GM21576 (cell line): ENCODE measurements at regions not wholly inside any gene's neighbourhood (a gene's known extent, or its start where the extent isn't known, plus 50 kb on each side); places are given as distances from the start of the nearest gene placed in this dataset.

Experiments used
- ATAC-seq: cut with Tn5 transposase; IDR thresholded peaks from one replicate; pipeline ENCODE4 v1.9.1; 2021; ENCODE audit warnings: mild to moderate bottlenecking, moderate library complexity; ENCODE audit not compliant: unreplicated experiment

- no peak for ATAC-seq
Measured at GRCh38 chr2:193566276-193566675, 1371.5 kb upstream of the TMEFF2 start.

- no peak for ATAC-seq
Measured at GRCh38 chr2:193562031-193562430, 1367.3 kb upstream of the TMEFF2 start.

DNA sequence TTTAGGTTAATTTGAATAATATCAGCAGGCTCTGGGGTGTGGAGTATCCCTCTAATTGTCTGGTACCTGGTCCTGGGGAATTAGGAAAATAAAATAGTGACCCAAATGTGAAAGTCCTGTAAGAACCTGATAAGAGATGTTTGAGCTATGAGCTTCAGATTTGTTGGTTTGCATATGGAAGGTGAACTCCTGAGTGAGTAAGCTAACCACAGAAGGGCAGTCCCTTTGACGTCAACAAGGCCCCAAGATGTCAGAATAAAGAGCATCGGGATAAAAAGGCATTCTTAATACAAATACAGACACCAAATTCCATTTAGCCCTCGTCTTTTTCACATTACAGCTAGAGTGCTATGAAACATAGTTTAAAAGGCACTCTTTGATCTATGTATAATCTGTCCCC lies 1366.3 kb upstream of the TMEFF2 start:
- no peak for ATAC-seq

DNA sequence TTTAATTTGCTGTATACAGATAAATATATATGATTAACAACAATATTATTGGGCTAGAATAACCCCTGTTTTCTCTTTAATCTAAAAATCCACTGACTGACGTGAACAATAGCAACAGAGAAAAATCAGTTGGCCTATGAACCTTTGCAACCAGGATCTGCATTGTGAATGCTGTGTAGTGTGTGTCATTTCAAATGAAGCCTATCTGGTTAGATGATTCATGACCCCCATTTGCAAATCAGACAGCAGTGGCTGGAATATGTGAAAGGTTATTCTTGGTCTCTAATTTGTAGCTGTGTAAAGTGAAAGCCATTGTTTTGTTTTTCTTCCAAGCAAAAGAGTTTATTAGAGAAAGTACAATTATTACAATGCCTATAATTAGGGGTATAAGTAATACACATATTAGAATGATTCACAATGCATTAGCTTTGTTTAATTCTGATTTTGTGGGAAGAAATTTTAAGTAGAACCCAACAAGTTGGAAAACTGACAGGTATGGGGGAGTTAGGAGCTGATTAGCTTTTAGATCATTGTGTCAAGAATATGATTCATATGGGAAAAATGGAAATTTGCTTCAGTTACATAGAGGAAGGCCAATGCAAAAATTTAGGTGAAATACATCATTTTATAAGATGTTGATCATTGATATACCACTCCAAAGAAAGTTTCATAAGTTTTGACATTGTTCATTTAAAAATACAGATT lies 1362.2 kb upstream of the TMEFF2 start:
- ATAC-seq: no peak

- no peak for ATAC-seq
Measured at GRCh38 chr2:193549661-193550060, 1354.9 kb upstream of the TMEFF2 start.

DNA sequence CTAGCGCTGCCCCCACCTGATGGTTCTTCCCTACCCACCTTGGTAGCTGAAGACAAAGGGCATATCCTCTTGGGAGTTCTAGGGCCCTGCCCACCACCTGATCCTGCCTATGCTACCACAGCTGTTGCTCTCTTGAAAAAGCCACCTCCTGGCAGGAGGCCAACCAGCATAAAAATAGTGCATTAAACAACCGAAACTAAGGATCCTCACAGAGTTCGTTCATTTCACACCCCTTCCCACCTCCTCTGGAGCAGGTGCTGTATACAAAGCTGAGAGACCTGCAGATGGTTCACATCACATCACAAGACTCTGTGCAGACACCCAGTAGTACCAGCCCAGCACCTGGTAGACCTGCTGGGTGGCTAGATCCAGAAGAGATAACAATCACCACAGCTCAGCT lies 1348.0 kb upstream of the TMEFF2 start:
- ATAC-seq: no peak

DNA sequence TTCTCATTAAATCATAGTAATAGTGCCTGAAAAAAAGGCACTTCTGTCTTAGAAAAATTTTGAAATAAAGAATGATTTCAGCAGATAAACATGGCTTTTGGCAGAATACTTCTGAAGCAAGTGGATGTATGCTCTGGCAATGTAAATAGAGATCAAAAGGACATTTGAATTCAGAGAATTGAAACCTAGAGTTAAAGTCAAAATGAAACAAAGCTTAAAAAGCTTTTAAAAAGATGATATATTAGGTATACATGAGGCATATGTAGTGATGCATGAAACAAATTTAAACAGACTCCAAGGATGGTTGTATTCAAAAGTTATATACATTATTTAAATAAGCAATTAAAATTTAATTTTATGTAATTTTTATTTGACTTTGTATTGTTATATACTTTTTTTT lies 1344.5 kb upstream of the TMEFF2 start:
- ATAC-seq: peak; percentile 71

DNA sequence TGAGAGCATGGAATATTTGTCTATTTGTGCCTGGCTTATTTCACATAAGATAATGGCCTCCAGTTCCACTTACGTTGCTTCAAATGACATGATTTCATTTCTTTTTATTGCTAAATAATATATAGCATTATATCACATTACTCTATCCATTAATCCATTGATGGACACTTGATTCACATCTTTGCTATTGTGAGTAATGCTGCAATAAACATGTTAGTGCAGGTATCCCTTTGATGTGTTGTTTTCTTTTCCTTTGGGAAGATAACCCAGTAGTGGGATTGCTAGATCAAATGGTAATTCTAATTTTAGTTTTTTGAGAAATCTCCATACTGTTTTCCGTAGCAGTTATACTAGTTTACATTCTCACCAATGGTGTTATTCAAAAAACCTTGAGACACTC lies 1343.3 kb upstream of the TMEFF2 start:
- no peak for ATAC-seq

DNA sequence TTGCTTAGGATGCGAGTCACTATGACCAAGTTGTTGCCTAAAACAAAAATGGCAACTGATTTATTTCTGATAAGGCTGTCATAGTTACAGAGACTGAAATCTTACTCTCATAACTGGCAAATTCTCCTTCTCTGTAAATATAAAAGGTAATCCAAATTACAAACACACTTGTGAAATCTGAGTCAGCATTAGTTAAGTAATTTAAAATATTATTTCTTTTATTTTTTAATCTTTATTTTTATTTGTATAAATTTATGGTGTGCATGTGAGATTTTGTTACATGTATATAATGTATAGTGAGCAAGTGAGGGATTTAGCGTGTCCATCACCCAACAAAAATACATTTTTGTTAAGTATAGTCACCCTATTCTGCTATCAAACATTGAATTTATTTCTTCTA lies 1342.8 kb upstream of the TMEFF2 start:
- no peak for ATAC-seq

- no peak for ATAC-seq
Measured at GRCh38 chr2:193528458-193528857, 1333.7 kb upstream of the TMEFF2 start.

DNA sequence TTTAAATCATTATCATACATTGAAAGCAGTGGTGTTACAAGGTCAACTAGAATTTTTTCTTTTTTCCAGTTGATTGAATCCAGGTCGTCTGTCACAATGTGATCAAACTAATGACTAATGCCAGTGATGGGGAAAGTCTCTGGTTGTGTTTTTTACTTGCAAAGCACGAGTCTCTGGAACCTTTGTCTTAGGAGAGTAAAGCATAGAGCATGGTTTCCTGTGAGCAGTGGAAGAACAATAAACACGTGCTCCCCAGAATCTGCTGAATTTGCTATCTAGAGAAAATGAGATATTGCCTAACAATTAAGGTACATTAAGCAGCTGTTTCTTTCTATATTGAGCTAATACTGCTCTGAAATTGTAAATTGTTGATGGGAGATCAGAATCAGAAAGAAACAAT lies 1332.4 kb upstream of the TMEFF2 start:
- no peak for ATAC-seq

- ATAC-seq: no peak
Measured at GRCh38 chr2:193523662-193524061, 1328.9 kb upstream of the TMEFF2 start.

GRCh38 chr2:193521523-193521922 lies 1326.8 kb upstream of the TMEFF2 start:
- no peak for ATAC-seq

DNA sequence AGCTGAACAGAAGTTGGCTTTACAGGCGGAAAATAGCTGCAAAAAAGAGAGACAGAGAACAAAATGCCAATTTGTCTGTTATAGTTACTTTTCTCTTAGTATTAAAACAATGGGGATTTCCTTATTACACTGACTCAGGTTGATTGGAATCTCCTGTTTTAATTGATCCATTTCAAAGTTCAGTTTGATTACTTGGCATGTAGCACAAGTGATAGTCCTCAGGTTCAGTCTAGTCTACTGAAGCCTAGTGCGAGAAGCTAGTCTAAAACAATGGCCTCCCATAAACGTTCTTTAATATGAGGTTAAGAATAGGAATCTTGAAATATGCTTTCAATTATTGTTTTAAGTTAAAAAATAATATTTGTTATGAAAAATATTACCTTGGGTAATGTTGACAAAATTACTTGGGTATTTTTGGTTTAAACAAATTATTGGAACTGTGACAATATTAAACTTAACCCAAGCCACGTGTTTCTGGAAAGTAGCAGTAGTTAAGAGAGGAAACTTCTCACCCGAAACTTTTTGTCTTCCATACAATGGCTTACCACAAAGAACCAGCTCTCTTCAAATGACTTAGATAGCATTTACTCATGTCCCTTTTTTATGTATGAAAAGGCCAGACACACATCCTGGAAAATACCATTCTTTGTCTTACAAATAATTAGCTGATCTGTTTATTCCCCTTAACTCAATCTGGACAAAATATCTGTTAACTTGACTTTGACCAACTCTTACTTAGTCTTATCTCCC lies 1326.2 kb upstream of the TMEFF2 start:
- no peak for ATAC-seq

DNA sequence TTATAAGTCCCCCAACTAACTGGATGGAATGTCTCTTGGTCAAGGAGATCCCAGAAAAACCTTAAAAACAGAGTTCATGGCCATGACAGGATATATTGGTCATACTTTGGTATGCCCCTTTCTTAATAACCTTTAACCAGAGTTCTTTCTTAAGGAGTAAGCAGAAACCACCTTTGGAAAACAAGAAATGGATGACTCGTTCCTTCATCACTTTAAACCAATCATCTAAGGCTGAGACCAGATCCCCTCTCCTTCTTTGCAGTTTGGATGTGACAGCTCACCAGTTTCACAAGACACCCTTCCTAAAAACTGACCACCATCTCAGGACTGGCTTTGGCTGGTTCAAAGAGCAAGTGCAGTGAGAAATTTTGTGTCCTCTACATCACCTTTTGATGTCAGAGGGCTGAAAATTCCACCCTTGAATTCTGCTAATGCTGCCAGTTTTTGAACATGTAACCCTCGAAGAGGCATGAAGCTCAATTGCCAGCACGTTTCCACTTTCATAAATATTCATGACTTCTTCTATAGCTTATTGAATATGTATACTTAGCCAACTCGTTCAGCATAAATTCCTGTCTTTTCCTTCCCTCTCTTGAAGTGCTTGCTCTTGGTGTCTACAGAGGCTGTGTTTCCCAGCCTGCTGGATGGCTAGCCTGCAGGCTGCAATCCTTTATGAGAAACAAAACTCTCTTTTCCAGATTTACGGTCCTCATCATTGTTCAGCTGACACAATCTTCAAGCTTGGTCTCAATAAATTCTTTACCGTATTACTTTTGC lies 1323.5 kb upstream of the TMEFF2 start:
- ATAC-seq: no peak

DNA sequence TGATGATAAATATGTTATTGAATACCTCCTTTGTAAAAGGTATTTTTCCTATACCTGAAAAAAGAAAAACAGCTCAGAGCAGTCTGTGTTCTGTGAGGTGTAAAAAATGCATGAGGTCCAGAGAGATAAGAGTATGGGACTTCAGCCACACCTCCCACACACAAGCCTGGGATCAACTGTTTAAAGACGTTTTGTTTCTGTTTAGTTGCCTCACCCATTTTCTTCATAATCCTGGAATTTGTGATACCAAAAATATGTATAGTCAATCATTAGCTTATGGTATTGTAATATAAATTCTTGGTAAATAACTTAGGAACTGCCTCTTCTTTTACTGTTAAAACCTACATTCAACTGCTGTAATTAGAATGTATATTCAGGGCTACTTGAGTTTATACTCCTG lies 1322.9 kb upstream of the TMEFF2 start:
- ATAC-seq: no peak

GRCh38 chr2:193506035-193506434 lies 1311.3 kb upstream of the TMEFF2 start:
- no peak for ATAC-seq

DNA sequence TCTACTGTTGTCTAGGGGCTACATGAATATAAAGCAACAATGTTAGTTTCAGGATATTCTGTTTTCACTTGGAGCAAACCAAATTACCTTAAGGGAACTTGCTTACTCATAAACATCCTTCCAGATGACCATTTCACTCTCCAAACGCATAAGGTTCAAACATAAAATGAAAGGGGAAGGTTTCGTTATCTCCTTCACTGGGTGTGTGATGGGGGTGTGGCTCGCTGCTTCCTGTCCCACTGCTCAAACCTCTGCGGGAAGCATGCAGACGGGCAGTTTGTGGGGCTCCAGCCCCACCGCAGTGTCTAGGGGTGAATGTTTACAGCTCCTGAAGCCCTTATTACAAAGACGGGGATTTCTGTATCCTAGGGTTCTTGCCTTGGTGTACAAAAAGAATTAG lies 1310.9 kb upstream of the TMEFF2 start:
- ATAC-seq: no peak

DNA sequence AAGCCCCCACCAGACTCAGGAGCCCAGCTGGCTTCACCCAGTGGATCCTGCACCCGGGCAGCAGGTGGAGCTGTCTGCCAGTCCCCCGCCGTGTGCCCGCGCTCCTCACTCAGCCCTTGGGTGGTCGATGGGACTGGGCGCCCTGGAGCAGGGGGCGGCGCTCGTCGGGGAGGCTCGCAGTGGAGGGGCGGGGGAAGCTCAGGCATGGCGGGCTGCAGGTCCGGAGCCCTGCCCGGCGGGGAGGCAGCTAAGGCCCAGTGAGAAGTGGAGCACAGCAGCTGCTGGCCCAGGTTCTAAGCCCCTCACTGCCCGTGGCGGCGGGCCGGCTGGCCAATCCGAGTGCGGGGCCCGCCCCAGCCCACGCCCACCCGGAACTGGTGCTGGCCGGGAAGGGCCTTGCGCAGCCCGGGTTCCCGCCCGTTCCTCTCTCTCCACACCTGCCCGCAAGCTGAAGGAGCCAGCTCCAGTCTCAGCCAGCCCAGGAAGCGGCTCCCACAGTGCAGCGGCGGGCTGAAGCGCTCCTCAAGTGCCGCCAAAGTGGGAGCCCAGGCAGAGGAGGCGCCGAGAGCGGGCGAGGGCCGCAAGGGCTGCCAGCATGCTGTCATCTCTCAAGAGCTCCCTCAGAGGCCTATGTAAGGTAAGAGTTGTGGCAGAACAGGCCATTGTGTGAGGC lies 1307.8 kb upstream of the TMEFF2 start:
- no peak for ATAC-seq

DNA sequence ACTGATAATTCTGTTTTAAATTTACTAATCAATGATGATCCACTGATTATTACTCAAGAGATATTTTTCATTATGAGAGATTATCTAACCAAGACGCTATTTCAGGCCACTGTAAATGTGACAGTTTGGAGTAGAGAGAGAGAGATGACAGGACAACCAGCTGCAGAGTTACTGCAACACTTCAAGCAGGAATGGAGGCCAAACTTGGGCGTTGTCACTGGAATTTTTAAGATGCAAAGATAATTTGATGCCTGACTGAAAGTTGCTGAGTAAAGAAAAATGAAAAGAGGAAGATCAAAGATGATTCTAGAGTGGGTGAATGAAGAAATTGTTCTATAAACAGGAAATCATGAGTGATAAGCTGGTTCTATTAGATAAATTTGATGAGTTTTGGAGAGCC lies 1302.1 kb upstream of the TMEFF2 start:
- ATAC-seq: no peak

- peak; percentile 92 for ATAC-seq
Measured at GRCh38 chr2:193482557-193482956, 1287.8 kb upstream of the TMEFF2 start.
